HG02938 (cell line): ENCODE measurements at regions not wholly inside any gene's neighbourhood (a gene's known extent, or its start where the extent isn't known, plus 50 kb on each side); places are given as distances from the start of the nearest gene placed in this dataset.

Source experiments
- ATAC-seq: cut with Tn5 transposase; IDR thresholded peaks from one replicate; pipeline ENCODE4 v1.9.1; 2021; ENCODE audit warnings: mild to moderate bottlenecking, moderate library complexity; ENCODE audit not compliant: unreplicated experiment

GRCh38 chr12:89977405-89978085, 268.9 kb upstream of the ATP2B1 start:
- no peak for ATAC-seq

DNA sequence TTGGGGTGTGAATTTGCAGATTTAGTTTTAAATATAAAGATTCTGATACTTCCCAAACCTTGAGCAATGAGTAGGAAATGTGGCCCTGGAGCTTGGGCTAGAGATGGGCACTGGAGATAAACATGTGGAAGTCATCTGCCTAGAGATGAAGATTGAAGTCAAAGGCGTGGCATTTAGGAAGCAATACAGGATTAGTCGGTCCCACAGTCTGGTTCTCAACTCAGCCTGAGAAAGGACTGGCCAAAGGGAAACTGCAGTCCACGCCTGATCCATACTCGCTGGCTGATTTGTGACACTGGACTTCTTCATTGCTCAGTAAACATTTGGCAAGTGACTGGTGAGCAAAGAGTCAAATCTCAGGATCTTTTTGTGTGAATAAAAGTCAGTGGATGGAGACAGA, 268.2 kb upstream of the ATP2B1 start:
- no peak for ATAC-seq

DNA sequence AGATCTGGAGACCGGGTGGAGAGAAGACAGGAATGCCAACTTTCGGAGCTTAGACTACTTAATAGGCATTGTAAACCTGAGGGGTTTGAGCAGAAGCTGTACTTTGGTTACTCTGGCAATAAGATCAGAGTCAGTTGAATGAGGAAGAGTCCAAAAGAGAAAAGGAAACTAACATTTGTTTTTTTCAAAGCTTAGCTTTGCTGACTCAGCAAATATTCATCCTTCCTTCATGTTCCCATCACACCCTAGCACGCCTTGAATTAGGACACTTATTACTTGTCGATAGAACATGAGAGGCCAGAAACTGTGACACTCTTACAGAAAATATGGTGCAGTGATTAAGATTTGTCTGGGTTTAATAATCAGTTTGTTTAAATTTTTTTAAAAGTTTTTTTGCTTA, 266.9 kb upstream of the ATP2B1 start:
- no peak for ATAC-seq

DNA sequence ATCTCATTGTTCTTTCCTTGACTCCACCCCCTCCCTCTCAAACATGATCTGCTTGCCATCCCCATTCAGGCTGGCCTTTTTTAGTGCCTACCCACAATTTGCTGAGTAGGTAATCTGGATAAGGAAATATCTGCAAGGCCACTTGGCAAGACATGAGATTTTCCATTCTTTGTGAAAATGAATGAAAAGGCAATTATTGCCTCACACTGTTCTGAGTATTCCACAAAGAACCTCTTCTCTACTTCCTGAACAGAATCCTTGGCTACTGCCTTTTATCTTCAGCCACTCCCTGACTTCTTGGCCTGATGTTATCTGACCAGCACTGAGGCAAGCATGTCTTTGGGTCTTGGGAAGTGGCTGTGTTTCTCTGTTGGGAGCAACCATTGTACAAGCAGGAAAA, 263.2 kb upstream of the ATP2B1 start:
- no peak for ATAC-seq

DNA sequence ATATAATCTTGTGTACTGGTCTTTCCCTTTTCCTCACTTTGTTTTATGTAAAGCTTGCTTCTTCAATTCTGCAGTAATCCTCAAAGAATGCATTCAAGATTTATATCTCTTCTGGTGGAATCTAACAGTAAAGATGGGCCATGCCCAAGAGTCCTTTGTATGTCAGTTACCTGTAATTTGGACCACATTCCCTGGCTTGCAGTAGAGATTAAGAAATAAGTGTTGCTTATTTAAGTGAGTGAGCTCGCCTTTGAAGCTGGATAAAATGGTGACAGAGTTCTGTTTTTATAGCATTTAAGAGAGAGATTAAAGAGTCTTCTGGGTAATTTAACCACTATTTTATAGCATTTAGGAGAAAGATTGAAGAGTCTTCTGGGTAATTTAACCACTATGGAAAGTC, 262.1 kb upstream of the ATP2B1 start:
- no peak for ATAC-seq

DNA sequence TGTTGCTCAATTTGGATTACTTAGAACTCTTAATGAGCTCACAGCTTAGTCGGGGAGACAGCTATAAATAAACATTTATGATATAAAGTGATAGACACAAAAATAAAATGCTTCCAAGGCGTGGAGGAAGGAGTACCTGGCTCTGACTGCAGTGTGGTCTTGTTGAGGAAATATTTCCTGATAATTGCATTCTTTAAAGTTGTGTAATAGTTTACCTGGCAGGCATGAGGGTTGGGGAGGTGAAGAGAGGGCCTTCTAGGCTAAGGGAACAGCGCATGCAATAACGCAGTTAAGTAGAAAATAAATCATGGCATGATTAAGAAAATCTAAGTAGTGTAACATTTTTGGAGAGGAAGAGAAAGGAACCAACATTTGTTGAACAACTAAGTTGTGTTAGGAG, 260.5 kb upstream of the ATP2B1 start:
- ATAC-seq = no peak

DNA sequence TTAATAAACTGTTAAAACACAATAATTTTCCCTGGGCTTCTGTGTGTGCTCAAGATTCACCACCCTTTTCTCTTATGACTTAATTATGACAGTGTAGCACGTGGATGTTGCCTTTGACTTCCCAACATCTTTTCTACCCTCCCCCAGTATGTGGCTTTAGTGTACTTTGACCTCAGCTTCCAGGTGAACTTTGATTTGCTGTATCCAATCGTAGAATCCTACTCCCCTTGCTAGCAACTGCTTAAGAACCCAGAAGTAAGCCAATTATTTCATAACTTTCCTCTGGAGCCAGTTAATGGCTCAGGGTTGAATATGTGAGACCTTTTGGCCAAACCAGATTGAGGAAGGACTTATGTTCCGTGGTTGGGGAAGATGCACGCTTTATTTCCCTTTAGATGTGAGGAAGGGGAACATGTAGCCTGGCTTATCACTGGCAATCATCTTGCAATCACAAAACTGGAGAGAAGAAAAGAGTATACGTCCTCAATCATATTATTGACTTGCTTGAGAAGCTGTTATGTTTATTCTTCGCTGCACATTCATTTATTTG, 259.6 kb upstream of the ATP2B1 start:
- no peak for ATAC-seq

DNA sequence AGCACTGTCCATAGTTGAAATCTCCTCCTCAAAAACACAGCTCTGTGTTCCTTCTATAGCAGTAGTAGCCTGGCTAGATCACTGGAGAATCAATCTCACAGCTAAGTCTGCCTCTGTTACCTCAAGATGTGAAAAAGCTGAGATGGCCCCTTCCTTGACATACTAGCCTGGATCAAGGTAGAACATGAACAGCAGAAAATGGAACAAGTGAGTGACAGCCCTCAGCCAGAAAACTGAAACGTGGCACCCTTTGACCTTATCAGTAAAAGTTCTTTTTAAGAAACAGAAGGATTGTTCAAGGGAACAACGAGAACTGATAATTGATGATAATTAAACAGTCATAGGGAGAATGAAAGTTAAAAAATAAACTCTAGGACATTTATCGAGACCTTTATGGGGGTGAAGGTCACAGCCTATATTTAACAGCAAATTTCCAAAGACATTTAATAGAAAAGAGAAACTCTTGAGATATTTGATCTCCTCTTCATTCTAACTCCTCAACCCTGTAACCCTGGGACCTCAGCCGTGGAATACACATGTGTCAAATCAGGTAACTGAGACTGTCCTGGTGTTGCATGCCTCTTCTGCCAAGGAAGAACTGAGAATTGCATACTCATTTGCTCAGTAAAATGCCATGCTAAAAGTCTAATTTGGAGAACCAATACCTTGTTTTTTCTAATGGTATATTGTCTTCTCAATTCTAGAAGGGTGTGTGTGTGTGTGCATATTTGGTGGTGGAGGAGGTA, 258.0 kb upstream of the ATP2B1 start:
- ATAC-seq = no peak

- no peak for ATAC-seq
Measured at GRCh38 chr12:89965993-89966392, 257.4 kb upstream of the ATP2B1 start.

DNA sequence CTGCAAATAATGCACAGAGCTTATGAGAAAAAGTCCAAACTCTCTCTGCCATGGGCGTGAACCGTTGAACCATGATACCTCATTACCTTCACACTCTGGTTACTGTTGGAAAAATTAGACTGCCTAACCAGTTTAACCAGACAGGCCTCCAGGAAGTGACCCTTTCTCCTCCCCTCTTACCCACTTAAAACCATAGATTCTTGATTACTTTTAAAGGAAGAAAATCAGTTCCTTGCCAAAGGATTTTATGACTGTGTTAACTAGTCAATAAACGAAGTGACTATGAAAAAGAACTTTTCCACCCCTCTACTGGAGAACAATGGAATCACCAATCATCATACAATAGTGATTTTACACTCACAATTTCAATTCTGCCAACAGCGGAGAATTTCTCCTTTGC, 254.0 kb upstream of the ATP2B1 start:
- no peak for ATAC-seq

- no peak for ATAC-seq
Measured at GRCh38 chr12:89960607-89961394, 252.2 kb upstream of the ATP2B1 start.

- ATAC-seq = peak; percentile 92
Measured at GRCh38 chr12:89960011-89960507, 251.4 kb upstream of the ATP2B1 start.

GRCh38 chr12:89959179-89959578, 250.5 kb upstream of the ATP2B1 start:
- no peak for ATAC-seq

DNA sequence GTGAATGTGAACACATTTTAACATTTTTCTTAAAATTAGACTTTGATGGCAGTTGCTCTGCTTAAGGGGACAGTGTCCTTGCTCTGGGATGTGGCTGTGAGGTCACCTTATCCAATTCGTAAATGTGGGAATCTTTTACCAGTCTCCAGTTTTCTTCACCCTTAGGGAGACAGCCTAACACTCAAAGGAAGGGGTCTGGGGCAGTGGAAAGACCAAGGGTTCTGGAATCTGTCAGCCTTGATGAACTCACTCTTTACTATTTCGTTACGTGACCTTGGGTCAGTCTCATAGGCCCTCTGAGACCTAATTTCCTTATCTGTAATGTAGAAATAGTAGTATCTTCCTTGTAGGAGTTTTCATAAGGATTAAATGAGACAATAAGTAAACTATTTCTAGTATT, 245.6 kb upstream of the ATP2B1 start:
- ATAC-seq = no peak

DNA sequence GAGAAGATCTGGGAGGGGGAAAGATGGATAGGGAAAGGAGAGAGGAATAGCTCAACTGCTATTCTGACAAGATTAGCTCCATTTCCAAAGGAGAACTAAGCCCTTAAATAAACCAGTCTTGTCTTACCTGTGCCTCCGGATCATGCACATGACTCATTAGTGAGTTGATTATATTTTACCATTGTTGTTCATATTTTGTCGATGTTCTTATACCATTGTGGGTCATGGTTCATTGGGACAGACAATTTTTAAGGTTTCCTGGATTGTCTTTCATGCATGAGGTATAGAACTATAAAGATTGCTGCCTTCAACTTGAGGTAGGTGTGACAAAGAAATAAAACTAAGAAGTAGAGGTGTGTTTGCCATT, 243.0 kb upstream of the ATP2B1 start:
- no peak for ATAC-seq

GRCh38 chr12:89951050-89951693, 242.5 kb upstream of the ATP2B1 start:
- ATAC-seq = no peak

GRCh38 chr12:89950421-89950820, 241.8 kb upstream of the ATP2B1 start:
- ATAC-seq = peak; percentile 39

DNA sequence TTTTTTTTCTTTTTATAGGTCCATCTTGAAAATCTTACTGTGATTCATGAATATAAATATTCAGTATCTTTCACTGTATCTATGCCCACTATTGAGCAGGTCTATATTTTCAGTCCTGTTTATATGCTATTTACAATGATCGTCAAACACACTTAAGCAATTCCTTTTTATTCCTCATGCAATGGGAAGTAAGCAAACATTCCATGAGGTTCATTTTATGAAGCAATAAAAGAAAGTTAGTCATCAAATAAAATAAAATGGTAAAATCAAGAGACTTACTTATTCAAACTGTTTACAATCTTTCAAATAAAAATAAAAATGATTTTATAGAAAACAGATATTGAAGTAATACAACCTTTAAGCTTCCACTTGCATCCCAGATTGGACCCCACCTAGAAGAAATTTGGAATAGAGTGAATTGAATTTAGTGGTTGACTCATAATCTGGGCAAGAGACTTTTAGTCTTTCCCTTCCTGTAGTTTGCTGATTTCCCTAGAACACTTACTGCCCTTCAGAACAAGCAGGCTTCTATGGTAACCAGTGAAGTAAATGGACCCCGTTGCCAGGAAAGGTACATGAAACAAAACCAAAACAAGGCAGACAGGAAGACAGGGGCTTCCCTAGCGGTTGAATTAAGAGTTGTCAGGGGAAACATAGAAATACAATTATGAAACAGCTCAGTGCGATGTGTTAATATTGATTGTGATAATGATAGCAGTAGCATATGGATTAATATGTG, 241.0 kb upstream of the ATP2B1 start:
- ATAC-seq = peak; percentile 97

- ATAC-seq = no peak
Measured at GRCh38 chr12:89948271-89949175, 239.9 kb upstream of the ATP2B1 start.
